Amygdala (tissue), 56 donors: ENCODE measurements at regions not wholly inside any gene's neighbourhood (a gene's known extent, or its start where the extent isn't known, plus 50 kb on each side); places are given as distances from the start of the nearest gene placed in this dataset.
"Not testable (repeated sequence)": the region's sequence is repeated elsewhere in the genome, so short reads cannot be mapped to it uniquely, and the experiment has no call there.

ENCODE experiments used
- DNase-seq, 56 donors: peaks; one replicate each; lab custom pipeline; 2025; lab: John Stamatoyannopoulos, UW

DNA sequence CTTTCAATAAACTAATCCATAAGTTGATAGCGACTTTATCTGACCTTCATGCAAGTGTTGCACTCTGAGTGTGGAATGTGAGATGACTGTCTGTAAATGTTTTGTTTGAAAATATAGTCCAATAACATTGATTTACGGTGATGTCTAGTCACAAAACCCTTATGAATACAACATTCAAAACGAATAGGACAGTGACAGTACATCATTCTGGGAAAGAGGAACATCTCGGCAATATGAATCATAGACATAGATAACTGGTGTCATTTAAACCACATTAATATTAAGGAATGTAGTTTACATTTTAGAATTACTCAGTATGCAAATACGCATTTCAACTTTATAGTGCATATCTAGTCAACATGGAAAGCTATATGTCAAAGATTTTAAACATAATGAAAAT, 1311.6 kb upstream of the ADGRL4 start:
- no peak for DNase-seq

GRCh38 chr1:80310703-80311245, 1304.2 kb upstream of the ADGRL4 start:
- no peak for DNase-seq

DNA sequence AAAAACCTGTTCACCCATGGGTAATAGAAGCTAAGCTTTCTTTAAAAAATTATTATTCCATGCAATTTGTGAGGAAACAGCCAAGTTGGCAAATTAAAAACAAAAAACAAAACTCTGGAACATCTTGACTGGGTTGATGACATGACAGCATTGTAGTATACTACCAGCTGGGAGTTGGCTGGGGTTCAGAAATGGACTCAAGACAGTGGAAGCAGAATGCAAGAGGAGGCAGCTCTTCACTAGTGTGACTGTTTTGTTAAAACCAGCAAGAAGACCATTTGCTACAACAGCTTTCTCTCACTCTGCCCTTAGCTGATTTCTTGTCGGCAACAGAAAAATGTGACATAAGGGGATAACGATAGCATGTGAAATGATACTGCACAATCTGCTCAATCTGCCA, 1298.9 kb upstream of the ADGRL4 start:
- DNase-seq = peak in 1 of 56 donors; percentile 1

GRCh38 chr1:80293818-80294217, 1287.3 kb upstream of the ADGRL4 start:
- no peak for DNase-seq

DNA sequence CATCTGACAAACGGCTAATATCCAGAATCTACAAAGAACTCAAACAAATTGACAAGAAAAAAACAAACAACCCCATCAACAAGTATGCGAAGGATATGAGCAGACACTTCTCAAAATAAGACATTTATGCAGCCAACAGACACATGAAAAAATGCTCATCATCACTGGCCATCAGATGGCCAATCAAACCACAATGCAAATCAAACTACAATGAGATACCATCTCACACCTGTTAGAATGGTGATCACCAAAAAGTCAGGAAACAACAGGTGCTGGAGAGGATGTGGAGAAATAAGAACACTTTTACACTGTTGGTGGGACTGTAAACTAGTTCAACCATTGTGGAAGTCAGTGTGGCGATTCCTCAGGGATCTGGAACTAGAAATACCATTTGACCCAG, 1282.2 kb upstream of the ADGRL4 start:
- not testable (repeated sequence) for DNase-seq

GRCh38 chr1:80282536-80282935, 1276.0 kb upstream of the ADGRL4 start:
- no peak for DNase-seq

DNA sequence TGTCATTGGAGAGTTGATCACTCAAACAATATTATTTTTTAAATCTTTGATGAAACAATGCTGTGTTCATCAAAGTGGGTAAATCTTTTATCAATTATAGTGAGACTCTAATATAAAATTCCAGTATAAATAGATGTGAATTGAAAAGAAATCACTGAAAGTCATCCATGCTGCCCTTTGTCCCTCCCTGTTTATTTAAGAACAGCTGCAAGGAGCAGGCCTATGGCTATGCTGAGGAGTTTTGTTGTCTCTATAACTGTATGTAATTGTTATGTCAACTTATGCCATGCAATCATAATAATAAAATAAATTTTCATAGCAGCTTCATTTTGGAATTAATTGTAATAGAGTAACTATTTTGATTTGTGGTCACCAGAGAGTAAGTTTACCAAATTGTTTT, 1272.4 kb upstream of the ADGRL4 start:
- DNase-seq = no peak

DNA sequence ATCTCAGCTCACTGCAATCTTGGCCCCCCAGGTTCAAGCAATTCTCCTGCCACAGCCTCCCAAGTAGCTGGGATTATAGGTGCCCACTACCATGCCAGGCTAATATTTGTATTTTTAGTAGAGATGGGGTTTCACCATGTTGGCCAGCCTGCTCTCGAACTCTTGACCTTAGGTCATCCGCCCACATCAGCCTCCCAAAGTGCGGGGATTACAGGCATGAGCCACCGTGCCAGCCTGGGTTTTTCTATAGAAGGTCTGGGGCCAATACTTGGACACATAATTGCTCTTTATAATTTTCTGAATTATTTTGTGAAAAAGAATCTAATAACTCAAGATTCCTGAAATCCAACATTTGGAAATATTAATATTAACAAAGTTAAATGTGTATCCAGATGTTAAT, 1267.7 kb upstream of the ADGRL4 start:
- DNase-seq = no peak

- DNase-seq = no peak
Observed at GRCh38 chr1:80272495-80272894, 1266.0 kb upstream of the ADGRL4 start.

DNA sequence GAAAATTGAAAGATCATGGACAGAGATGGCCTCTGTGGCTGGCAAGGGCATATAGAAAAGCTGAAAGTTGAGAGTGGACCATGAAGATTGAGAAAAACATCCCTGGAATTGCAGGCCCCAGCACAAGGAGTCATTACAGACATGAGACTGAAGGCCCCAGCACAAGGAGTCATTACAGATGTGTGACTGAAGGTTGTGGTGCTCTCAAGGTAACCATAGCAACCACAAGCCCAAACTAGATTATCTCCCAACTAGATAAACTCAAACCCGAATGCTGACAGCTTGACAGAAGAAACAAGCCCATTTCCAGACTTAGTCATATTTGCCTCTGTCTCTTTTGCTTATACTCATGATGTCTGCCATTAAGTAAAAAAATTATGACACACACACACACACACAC, 1252.1 kb upstream of the ADGRL4 start:
- DNase-seq = no peak

DNA sequence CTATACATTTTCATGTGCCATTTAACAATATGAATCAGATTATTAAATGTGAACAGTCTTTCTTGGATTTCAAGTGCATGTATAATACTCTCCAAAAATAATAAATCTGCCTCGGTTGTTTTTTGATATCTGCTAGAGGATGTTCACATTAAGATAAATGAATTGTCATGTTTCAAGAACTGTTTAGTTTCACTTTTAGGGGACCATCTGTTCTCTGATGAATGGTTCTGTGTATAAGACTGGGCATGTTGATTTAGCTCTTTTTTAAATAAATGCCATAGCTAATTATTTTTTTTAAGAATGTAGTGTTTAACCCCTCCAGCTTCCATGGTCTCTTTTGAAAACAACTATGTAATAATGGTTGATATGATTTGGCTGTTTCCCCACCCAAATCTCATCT, 1245.1 kb upstream of the ADGRL4 start:
- DNase-seq = no peak

- DNase-seq = no peak
Observed at GRCh38 chr1:80251171-80251570, 1244.6 kb upstream of the ADGRL4 start.

- no peak for DNase-seq
Observed at GRCh38 chr1:80250573-80251168, 1244.1 kb upstream of the ADGRL4 start.

- no peak for DNase-seq
Observed at GRCh38 chr1:80249699-80250098, 1243.2 kb upstream of the ADGRL4 start.

GRCh38 chr1:80248886-80249285, 1242.4 kb upstream of the ADGRL4 start:
- DNase-seq = no peak

- DNase-seq = no peak
Observed at GRCh38 chr1:80245813-80246212, 1239.3 kb upstream of the ADGRL4 start.

- no peak for DNase-seq
Observed at GRCh38 chr1:80244372-80244771, 1237.8 kb upstream of the ADGRL4 start.

GRCh38 chr1:80241566-80241965, 1235.0 kb upstream of the ADGRL4 start:
- DNase-seq = no peak

- no peak for DNase-seq
Observed at GRCh38 chr1:80225510-80225909, 1219.0 kb upstream of the ADGRL4 start.

DNA sequence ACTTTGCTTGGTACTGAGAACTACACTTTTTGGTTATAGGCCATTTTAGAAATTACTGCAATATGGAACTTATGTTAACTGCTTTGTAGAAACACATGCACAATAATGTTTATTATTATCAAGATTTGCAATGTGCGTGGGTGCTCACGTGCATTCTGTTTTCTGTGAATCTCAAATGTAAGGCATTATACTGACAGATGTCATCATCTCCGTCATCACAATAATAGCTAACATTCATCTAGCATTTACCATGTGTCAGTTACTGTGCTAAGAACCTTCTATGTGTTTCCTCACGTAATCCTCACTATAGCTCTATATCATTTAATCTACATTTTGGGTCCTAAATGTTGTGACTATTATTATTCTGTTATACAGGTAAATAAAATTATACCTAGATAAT, 1214.8 kb upstream of the ADGRL4 start:
- DNase-seq = no peak

- DNase-seq = peak in 1 of 56 donors; percentile 1
Observed at GRCh38 chr1:80218112-80218511, 1211.6 kb upstream of the ADGRL4 start.

- peak in 5 of 56 donors; percentile 0 to 36 (median 1) for DNase-seq
Observed at GRCh38 chr1:80217377-80217986, 1211.0 kb upstream of the ADGRL4 start.
